RWPE2 (cell line): ENCODE measurements at regions not wholly inside any gene's neighbourhood (a gene's known extent, or its start where the extent isn't known, plus 50 kb on each side); places are given as distances from the start of the nearest gene placed in this dataset.

Experiments
- ATAC-seq: fragments of 200-7000 bp; cut with Tn5 transposase; 3 replicates; pipeline ENCODE4 v1.9.1; 2021; ENCODE audit warnings: low read depth
- DNase-seq: peaks from one replicate; pipeline ENCODE4 v3.0.0-alpha.2; 2020; ENCODE audit warnings: low spot score
- H3K27ac ChIP-seq: fragments of 450-650 bp; 2 replicates; pipeline ENCODE4 v1.5.1; 2017; ENCODE audit warnings: mild to moderate bottlenecking; ENCODE audit not compliant: poor library complexity, severe bottlenecking
- H3K27me3 ChIP-seq: fragments of 250-450 bp; sonication (Bioruptor Pico); 2 replicates; pipeline ENCODE4 v1.5.1; 2021; ENCODE audit warnings: mild to moderate bottlenecking, moderate library complexity; ENCODE audit not compliant: insufficient read depth, poor library complexity, severe bottlenecking
- H3K36me3 ChIP-seq: fragments of 250-450 bp; sonication (Bioruptor Pico); 2 replicates; pipeline ENCODE4 v1.5.1; 2020; ENCODE audit warnings: low read depth, mild to moderate bottlenecking, moderate library complexity
- H3K4me1 ChIP-seq: fragments of 250-450 bp; sonication (Bioruptor Pico); 2 replicates; pipeline ENCODE4 v1.5.1; 2021; ENCODE audit warnings: mild to moderate bottlenecking, moderate library complexity; ENCODE audit not compliant: insufficient read depth, poor library complexity, severe bottlenecking
- H3K4me3 ChIP-seq: fragments of 250-450 bp; sonication (Bioruptor Pico); 2 replicates; pipeline ENCODE4 v1.5.1; 2021; ENCODE audit warnings: mild to moderate bottlenecking, moderate library complexity; ENCODE audit not compliant: severe bottlenecking
- H3K9me3 ChIP-seq: fragments of 250-450 bp; sonication (Bioruptor Pico); 2 replicates; pipeline ENCODE4 v1.5.1; 2021; ENCODE audit warnings: mild to moderate bottlenecking, moderate library complexity; ENCODE audit not compliant: severe bottlenecking
- CTCF ChIP-seq: fragments of 450-650 bp; IDR thresholded peaks from one replicate; pipeline ENCODE4 v1.5.1; 2017; ENCODE audit warnings: mild to moderate bottlenecking, moderate library complexity; ENCODE audit not compliant: poor library complexity, severe bottlenecking

- Histone ChIP-seq H3K27me3 (peaks cover 3% of the 10 kb centered on the region), H3K27ac (no peak overlapping the region), H3K36me3 (no peaks in the 10 kb centered on the region), H3K4me3 (no peak overlapping the region), H3K4me1 (no peaks in the 10 kb centered on the region), H3K9me3 (no peaks in the 10 kb centered on the region)
- DNase-seq (no peak), ATAC-seq (no peak)
- TF ChIP-seq CTCF = no peak
Measured at GRCh38 chr4:173878701-173879100, 348.7 kb upstream of the HAND2 start.

DNA sequence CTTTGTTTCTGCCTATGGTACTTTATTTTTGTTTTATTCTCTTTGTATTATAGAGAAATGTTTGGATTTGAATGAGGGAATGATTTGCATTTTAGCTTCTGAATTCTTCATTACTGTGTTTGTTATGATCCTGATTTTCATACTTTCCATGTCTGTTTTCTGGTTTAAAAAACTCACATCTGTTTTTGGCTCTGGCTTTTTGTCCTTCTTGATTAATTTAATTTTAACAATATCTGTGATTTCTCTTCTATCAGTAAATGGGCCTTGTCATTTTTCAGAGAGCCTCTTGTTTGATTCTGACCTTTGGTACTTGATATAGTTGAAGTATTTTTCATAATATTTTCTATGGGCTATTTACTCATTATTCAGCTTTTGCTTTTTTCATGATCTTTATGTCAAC, 341.6 kb upstream of the HAND2 start:
- Histone ChIP-seq H3K9me3 (no peaks in the 10 kb centered on the region), H3K36me3 (no peaks in the 10 kb centered on the region), H3K27ac (no peak overlapping the region), H3K4me1 (no peaks in the 10 kb centered on the region), H3K4me3 (no peak overlapping the region), H3K27me3 (no peaks in the 10 kb centered on the region)
- no peak for ATAC-seq
- TF ChIP-seq CTCF = no peak
- no peak for DNase-seq

DNA sequence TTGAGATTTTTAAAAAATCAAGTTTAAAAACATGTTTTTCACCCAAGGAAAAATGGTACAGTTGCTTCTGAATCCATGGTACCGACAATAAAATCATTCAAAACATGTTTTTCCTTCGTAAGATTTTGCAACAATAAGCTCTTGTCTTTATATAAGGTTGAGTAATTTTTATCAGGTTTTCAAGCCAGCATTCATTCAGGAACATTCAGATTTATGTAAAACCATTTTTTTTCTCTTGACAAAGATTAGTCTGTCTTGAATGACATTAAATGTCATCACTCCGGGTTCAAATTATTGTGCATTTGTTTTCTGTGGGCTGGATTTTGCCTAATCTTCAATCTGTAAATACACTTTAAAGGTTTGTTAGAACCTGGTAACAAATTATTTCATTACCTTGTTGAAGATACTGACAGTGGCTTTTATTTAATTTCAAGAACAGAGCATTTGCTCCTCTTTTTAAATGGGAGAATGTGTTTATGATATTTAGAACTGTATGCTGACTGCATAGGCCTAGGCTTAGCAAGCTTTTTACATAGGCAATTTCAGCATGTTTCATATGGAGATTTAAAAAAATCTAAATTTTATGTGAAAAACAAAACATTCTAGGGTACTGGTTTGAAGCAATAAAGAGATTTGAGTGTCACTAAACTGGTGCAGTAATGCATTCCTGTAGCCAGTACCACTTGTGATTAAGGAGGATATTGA, 336.4 kb upstream of the HAND2 start:
- no peak overlapping the region for H3K4me3 ChIP-seq
- no peak for TF ChIP-seq CTCF
- H3K27ac ChIP-seq = no peak overlapping the region
- H3K4me1 ChIP-seq = no peaks in the 10 kb centered on the region
- H3K27me3 ChIP-seq = no peaks in the 10 kb centered on the region
- ATAC-seq = no peak
- DNase-seq = no peak
- H3K9me3 ChIP-seq = no peaks in the 10 kb centered on the region
- H3K36me3 ChIP-seq = no peaks in the 10 kb centered on the region

- Histone ChIP-seq H3K27me3 (no peaks in the 10 kb centered on the region), H3K4me3 (no peak overlapping the region), H3K4me1 (no peaks in the 10 kb centered on the region), H3K36me3 (no peaks in the 10 kb centered on the region), H3K27ac (no peak overlapping the region), H3K9me3 (no peaks in the 10 kb centered on the region)
- no peak for TF ChIP-seq CTCF
- ATAC-seq = no peak
- DNase-seq = no peak
Measured at GRCh38 chr4:173862754-173863153, 332.7 kb upstream of the HAND2 start.

- no peak for DNase-seq
- Histone ChIP-seq H3K9me3 (no peaks in the 10 kb centered on the region), H3K36me3 (no peaks in the 10 kb centered on the region), H3K4me1 (no peaks in the 10 kb centered on the region), H3K27ac (no peak overlapping the region), H3K27me3 (peaks cover 4% of the 10 kb centered on the region), H3K4me3 (no peak overlapping the region)
- TF ChIP-seq CTCF = no peak
- no peak for ATAC-seq
Measured at GRCh38 chr4:173860094-173860493, 330.1 kb upstream of the HAND2 start.
